Naive thymus-derived CD4-positive, alpha-beta T cell (primary cell): ENCODE measurements at regions not wholly inside any gene's neighbourhood (a gene's known extent, or its start where the extent isn't known, plus 50 kb on each side); places are given as distances from the start of the nearest gene placed in this dataset.

ENCODE experiments used
- ATAC-seq: fragments of 150-1000 bp; cut with Tn5 transposase; 2 replicates; pipeline ENCODE4 v1.10.0; 2021; ENCODE audit warnings: mild to moderate bottlenecking, moderate library complexity
- CTCF ChIA-PET: fragments of 350-600 bp; sonication (Branson Sonifier 250); formaldehyde crosslinking; loops from one replicate; lab custom pipeline; 2021; ENCODE audit warnings: antibody characterized with exemption; lab: Charles Lee
- POLR2A ChIA-PET: fragments of 350-600 bp; sonication (Branson Sonifier 250); formaldehyde crosslinking; loops from one replicate; lab custom pipeline; 2021; ENCODE audit warnings: antibody characterized with exemption, inconsistent platforms; lab: Charles Lee
- DNase-seq, 9 donors: peaks; one replicate each; pipeline versions ENCODE4 v3.0.0 to v3.0.0-alpha.2; 2020 to 2022; ENCODE audit warnings: mixed read lengths in 1 of 9
- H3K27ac ChIP-seq: one replicate; pipeline ENCODE4 v1.7.0; 2013; ENCODE audit warnings: mild to moderate bottlenecking, low read depth, low read length, moderate library complexity
- H3K27me3 ChIP-seq, 2 donors: one replicate each; pipeline ENCODE4 v1.7.0; 2013; ENCODE audit warnings: low read length in 2 of 2, mild to moderate bottlenecking in 2 of 2, moderate library complexity in 2 of 2; ENCODE audit not compliant: control insufficient read depth in 2 of 2, insufficient read depth in 2 of 2
- H3K36me3 ChIP-seq, 3 experiments: 1 replicate in 2 of 3; 2 replicates in 1 of 3; pipeline ENCODE4 v1.7.0; 2013; ENCODE audit warnings: low read length in 3 of 3, mild to moderate bottlenecking in 3 of 3, moderate library complexity in 1 of 3; ENCODE audit not compliant: insufficient read depth in 3 of 3, control insufficient read depth in 2 of 3
- H3K4me1 ChIP-seq, 2 donors: one replicate each; pipeline ENCODE4 v1.7.0; 2013; ENCODE audit warnings: low read length in 2 of 2, mild to moderate bottlenecking in 2 of 2, moderate library complexity in 1 of 2; ENCODE audit not compliant: control insufficient read depth in 2 of 2, insufficient read depth in 2 of 2
- H3K4me3 ChIP-seq: 2 replicates; pipeline ENCODE4 v1.7.0; 2013; ENCODE audit warnings: mild to moderate bottlenecking, low read length
- H3K9me3 ChIP-seq, 3 experiments: 1 replicate in 2 of 3; 2 replicates in 1 of 3; pipeline ENCODE4 v1.7.0; 2013; ENCODE audit warnings: low read length in 3 of 3; ENCODE audit not compliant: control insufficient read depth in 2 of 3
- H3K27ac Mint-ChIP-seq, 9 donors: one replicate each; pipeline ENCODE4 v1.8.0; 2020 to 2022; ENCODE audit warnings: mixed read lengths in 9 of 9, mild to moderate bottlenecking in 8 of 9, moderate library complexity in 5 of 9, inconsistent platforms in 2 of 9
- H3K27me3 Mint-ChIP-seq, 5 donors: one replicate each; pipeline ENCODE4 v1.8.0; 2021 to 2022; ENCODE audit warnings: mixed read lengths in 5 of 5, mild to moderate bottlenecking in 1 of 5
- H3K36me3 Mint-ChIP-seq, 5 donors: one replicate each; pipeline ENCODE4 v1.8.0; 2020 to 2022; ENCODE audit warnings: mixed read lengths in 5 of 5, mild to moderate bottlenecking in 3 of 5, inconsistent platforms in 1 of 5
- H3K4me1 Mint-ChIP-seq, 7 donors: one replicate each; pipeline ENCODE4 v1.8.0; 2020 to 2022; ENCODE audit warnings: mixed read lengths in 7 of 7, mild to moderate bottlenecking in 3 of 7, inconsistent platforms in 1 of 7
- H3K4me3 Mint-ChIP-seq, 10 donors: one replicate each; pipeline ENCODE4 v1.8.0; 2020 to 2022; ENCODE audit warnings: mild to moderate bottlenecking in 10 of 10, mixed read lengths in 10 of 10, moderate library complexity in 6 of 10, inconsistent platforms in 2 of 10
- H3K9me3 Mint-ChIP-seq, 11 donors: one replicate each; pipeline ENCODE4 v1.8.0; 2020 to 2022; ENCODE audit warnings: mixed read lengths in 11 of 11, mild to moderate bottlenecking in 4 of 11, inconsistent platforms in 1 of 11, moderate library complexity in 1 of 11
- intact Hi-C, 2 donors: fragments of 100-400 bp; cut with micrococcal nuclease; formaldehyde crosslinking; loops; one replicate each; pipeline ENCODE4 v1.15.1; 2023

GRCh38 chr5:93873211-93873736 lies 131.9 kb upstream of the POU5F2 start:
- H3K27ac ChIP-seq = no peak overlapping the region
- no peaks in the 10 kb centered on the region for H3K9me3 Mint-ChIP-seq
- no peak overlapping the region for H3K27ac Mint-ChIP-seq
- POLR2A ChIA-PET = no interaction called here
- peaks cover 6 to 70% (median 55%) of the 10 kb centered on the region in 5 donors for H3K36me3 Mint-ChIP-seq
- DNase-seq (no peak), ATAC-seq (no peak)
- CTCF ChIA-PET = no interaction called here
- no peak overlapping the region for H3K4me3 Mint-ChIP-seq
- no peak overlapping the region for H3K4me3 ChIP-seq
- H3K36me3 ChIP-seq = peaks cover 0 to 6% (median 0%) of the 10 kb centered on the region in 3 experiments
- H3K4me1 Mint-ChIP-seq = peaks cover 0 to 13% (median 0%) of the 10 kb centered on the region in 7 donors
- no peaks in the 10 kb centered on the region for H3K9me3 ChIP-seq
- no peaks in the 10 kb centered on the region for H3K27me3 Mint-ChIP-seq
- no peaks in the 10 kb centered on the region for H3K27me3 ChIP-seq
- intact Hi-C loops = no loop called here
- H3K4me1 ChIP-seq = no peaks in the 10 kb centered on the region

GRCh38 chr5:93870649-93871048 lies 129.2 kb upstream of the POU5F2 start:
- Histone ChIP-seq H3K36me3 (peaks cover 0 to 9% (median 5%) of the 10 kb centered on the region in 3 experiments), H3K27ac (no peak overlapping the region), H3K27me3 (no peaks in the 10 kb centered on the region), H3K4me1 (no peaks in the 10 kb centered on the region), H3K9me3 (no peaks in the 10 kb centered on the region), H3K4me3 (no peak overlapping the region)
- no peak overlapping the region for H3K27ac Mint-ChIP-seq
- H3K36me3 Mint-ChIP-seq = peaks cover 3 to 65% (median 51%) of the 10 kb centered on the region in 5 donors
- no peaks in the 10 kb centered on the region for H3K9me3 Mint-ChIP-seq
- intact Hi-C loops = no loop called here
- no peak for ATAC-seq
- no peak for DNase-seq
- ChIA-PET POLR2A (no interaction called here), CTCF (no interaction called here)
- peaks cover 0 to 13% (median 0%) of the 10 kb centered on the region in 7 donors for H3K4me1 Mint-ChIP-seq
- no peak overlapping the region for H3K4me3 Mint-ChIP-seq
- no peaks in the 10 kb centered on the region for H3K27me3 Mint-ChIP-seq

DNA sequence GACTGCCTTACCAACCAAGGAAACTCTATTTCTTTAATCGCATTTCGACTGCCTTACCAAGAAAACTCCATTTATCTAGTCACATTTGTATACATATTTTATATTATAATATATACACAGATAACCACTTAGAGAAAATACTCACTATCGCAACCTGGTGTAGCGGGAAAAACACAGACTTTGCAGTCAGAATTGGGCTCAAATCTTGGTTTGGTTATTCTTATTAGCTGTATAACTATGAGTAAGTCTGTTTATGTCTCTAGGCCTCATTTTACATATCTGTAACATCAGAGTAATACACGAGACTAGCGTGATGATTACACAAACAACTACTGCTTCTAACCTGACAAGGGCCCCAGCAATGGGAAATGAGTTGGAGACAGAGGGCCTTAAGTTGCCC lies 127.5 kb upstream of the POU5F2 start:
- Mint-ChIP-seq H3K27ac (no peak overlapping the region), H3K27me3 (no peaks in the 10 kb centered on the region), H3K4me3 (no peak overlapping the region), H3K36me3 (peaks cover 3 to 64% (median 47%) of the 10 kb centered on the region in 5 donors), H3K4me1 (peaks cover 0 to 4% (median 0%) of the 10 kb centered on the region in 7 donors), H3K9me3 (no peaks in the 10 kb centered on the region)
- Histone ChIP-seq H3K4me3 (no peak overlapping the region), H3K36me3 (peaks cover 0 to 7% (median 5%) of the 10 kb centered on the region in 3 experiments), H3K27ac (no peak overlapping the region), H3K9me3 (no peaks in the 10 kb centered on the region), H3K27me3 (no peaks in the 10 kb centered on the region), H3K4me1 (no peaks in the 10 kb centered on the region)
- ChIA-PET POLR2A (no interaction called here), CTCF (no interaction called here)
- intact Hi-C loops = no loop called here
- ATAC-seq = no peak
- no peak for DNase-seq

GRCh38 chr5:93850311-93850710 lies 108.9 kb upstream of the POU5F2 start:
- Mint-ChIP-seq H3K27ac (no peak overlapping the region), H3K36me3 (peaks cover 8 to 32% (median 24%) of the 10 kb centered on the region in 5 donors), H3K4me1 (no peaks in the 10 kb centered on the region), H3K9me3 (peaks cover 3 to 29% (median 13%) of the 10 kb centered on the region in 11 donors), H3K4me3 (no peak overlapping the region), H3K27me3 (no peaks in the 10 kb centered on the region)
- H3K36me3 ChIP-seq = peaks cover 0 to 6% (median 0%) of the 10 kb centered on the region in 3 experiments
- H3K9me3 ChIP-seq = peaks cover 0 to 3% (median 0%) of the 10 kb centered on the region in 3 experiments
- no peaks in the 10 kb centered on the region for H3K27me3 ChIP-seq
- H3K4me3 ChIP-seq = no peak overlapping the region
- DNase-seq (no peak), ATAC-seq (no peak)
- intact Hi-C loops = no loop called here
- CTCF ChIA-PET = interaction anchor here (0.8 kb wide), 1 partner anchor 78 kb away, joined by 3 read pairs; no protein-coding TSS in a partner anchor
- POLR2A ChIA-PET = no interaction called here
- no peak overlapping the region for H3K27ac ChIP-seq
- H3K4me1 ChIP-seq = no peaks in the 10 kb centered on the region

DNA sequence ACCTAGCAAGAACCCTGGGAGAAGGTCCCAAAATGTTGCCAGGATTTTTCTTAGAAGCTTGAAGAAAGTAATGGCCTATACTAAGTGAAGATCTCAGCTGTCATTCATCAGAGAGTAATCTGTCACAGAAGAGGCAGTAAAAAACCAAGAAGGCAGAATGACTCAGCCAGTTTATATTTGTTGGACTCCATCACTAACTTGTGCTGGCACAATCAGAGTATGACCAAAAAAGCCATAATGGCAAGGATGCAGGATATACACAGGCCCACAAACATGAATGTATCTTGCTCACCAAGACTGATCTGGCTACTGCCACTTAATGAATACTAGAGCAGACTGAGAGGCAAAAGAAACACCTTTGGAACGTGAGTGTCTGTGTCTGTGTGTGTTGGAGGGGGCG lies 104.0 kb upstream of the POU5F2 start:
- ChIA-PET CTCF (no interaction called here), POLR2A (no interaction called here)
- Histone ChIP-seq H3K9me3 (peaks cover 0 to 7% (median 0%) of the 10 kb centered on the region in 3 experiments), H3K36me3 (peaks cover 0 to 8% (median 0%) of the 10 kb centered on the region in 3 experiments), H3K4me3 (no peak overlapping the region), H3K27ac (no peak overlapping the region), H3K4me1 (no peaks in the 10 kb centered on the region), H3K27me3 (no peaks in the 10 kb centered on the region)
- Mint-ChIP-seq H3K27me3 (no peaks in the 10 kb centered on the region), H3K9me3 (peaks cover 0 to 47% (median 24%) of the 10 kb centered on the region in 11 donors), H3K4me1 (peaks cover 0 to 4% (median 0%) of the 10 kb centered on the region in 7 donors), H3K36me3 (peaks cover 14 to 71% (median 63%) of the 10 kb centered on the region in 5 donors), H3K27ac (no peak overlapping the region), H3K4me3 (no peak overlapping the region)
- DNase-seq = no peak
- ATAC-seq = no peak
- intact Hi-C loops = no loop called here

GRCh38 chr5:93831449-93831848 lies 90.0 kb upstream of the POU5F2 start:
- Mint-ChIP-seq H3K9me3 (peaks cover 7 to 22% (median 12%) of the 10 kb centered on the region in 11 donors), H3K4me1 (no peaks in the 10 kb centered on the region), H3K27me3 (no peaks in the 10 kb centered on the region), H3K36me3 (peaks cover 5 to 48% (median 37%) of the 10 kb centered on the region in 5 donors), H3K4me3 (no peak overlapping the region), H3K27ac (no peak overlapping the region)
- ChIA-PET POLR2A (no interaction called here), CTCF (no interaction called here)
- H3K4me3 ChIP-seq = no peak overlapping the region
- H3K27ac ChIP-seq = no peak overlapping the region
- no peaks in the 10 kb centered on the region for H3K4me1 ChIP-seq
- ATAC-seq (no peak), DNase-seq (no peak)
- H3K9me3 ChIP-seq = no peaks in the 10 kb centered on the region
- no peaks in the 10 kb centered on the region for H3K27me3 ChIP-seq
- no peaks in the 10 kb centered on the region for H3K36me3 ChIP-seq
- intact Hi-C loops = no loop called here

GRCh38 chr5:93830893-93831292 lies 89.5 kb upstream of the POU5F2 start:
- H3K4me3 ChIP-seq = no peak overlapping the region
- peaks cover 7 to 22% (median 12%) of the 10 kb centered on the region in 11 donors for H3K9me3 Mint-ChIP-seq
- POLR2A ChIA-PET = no interaction called here

More at GRCh38 chr5:93830893-93831292, 89.5 kb upstream of the POU5F2 start:
- Histone ChIP-seq H3K27me3 (no peaks in the 10 kb centered on the region), H3K27ac (no peak overlapping the region), H3K36me3 (no peaks in the 10 kb centered on the region), H3K9me3 (no peaks in the 10 kb centered on the region), H3K4me1 (no peaks in the 10 kb centered on the region)
- no peak overlapping the region for H3K27ac Mint-ChIP-seq
- ATAC-seq (no peak), DNase-seq (no peak)
- peaks cover 5 to 51% (median 40%) of the 10 kb centered on the region in 5 donors for H3K36me3 Mint-ChIP-seq
- intact Hi-C loops = no loop called here
- H3K4me3 Mint-ChIP-seq = no peak overlapping the region
- H3K27me3 Mint-ChIP-seq = no peaks in the 10 kb centered on the region
- H3K4me1 Mint-ChIP-seq = no peaks in the 10 kb centered on the region
- CTCF ChIA-PET = no interaction called here
